CD4-positive, alpha-beta memory T cell (primary cell): ENCODE measurements at regions not wholly inside any gene's neighbourhood (a gene's known extent, or its start where the extent isn't known, plus 50 kb on each side); places are given as distances from the start of the nearest gene placed in this dataset.
A peak's percentile ranks its signal among the peaks of the same experiment; 100 is the strongest.

Source experiments
- CTCF ChIA-PET: fragments of 350-600 bp; sonication (Branson Sonifier 250); formaldehyde crosslinking; loops from one replicate; lab custom pipeline; 2021; ENCODE audit warnings: inconsistent platforms; ENCODE audit not compliant: partially characterized antibody; lab: Charles Lee
- POLR2A ChIA-PET: fragments of 350-600 bp; sonication (Branson Sonifier 250); formaldehyde crosslinking; loops from one replicate; lab custom pipeline; 2021; ENCODE audit not compliant: partially characterized antibody; lab: Charles Lee
- DNase-seq, 5 donors: peaks; one replicate each; pipeline versions ENCODE4 v3.0.0 to v3.0.0-alpha.2; 2020 to 2022; ENCODE audit warnings: mixed read lengths in 1 of 5
- H3K27ac ChIP-seq: one replicate; pipeline ENCODE4 v1.7.0; 2013; ENCODE audit warnings: low read depth, low read length
- H3K27me3 ChIP-seq: 2 replicates; pipeline ENCODE4 v1.7.0; 2013; ENCODE audit warnings: mild to moderate bottlenecking, low read length, moderate library complexity; ENCODE audit not compliant: insufficient read depth
- H3K36me3 ChIP-seq: 2 replicates; pipeline ENCODE4 v1.7.0; 2013; ENCODE audit warnings: mild to moderate bottlenecking, low read length, moderate library complexity; ENCODE audit not compliant: insufficient read depth
- H3K4me1 ChIP-seq: 2 replicates; pipeline ENCODE4 v1.7.0; 2013; ENCODE audit warnings: mild to moderate bottlenecking, low read length, moderate library complexity; ENCODE audit not compliant: insufficient read depth
- H3K4me3 ChIP-seq, 2 donors: one replicate each; pipeline ENCODE4 v1.7.0; 2013; ENCODE audit warnings: low read length in 2 of 2, mild to moderate bottlenecking in 1 of 2
- H3K9me3 ChIP-seq, 2 donors: one replicate each; pipeline ENCODE4 v1.7.0; 2013; ENCODE audit warnings: low read length in 2 of 2, control low read depth in 1 of 2; ENCODE audit not compliant: control insufficient read depth in 1 of 2
- H3K27ac Mint-ChIP-seq, 7 donors: one replicate each; pipeline ENCODE4 v1.8.0; 2020 to 2021; ENCODE audit warnings: mixed read lengths in 7 of 7, mild to moderate bottlenecking in 6 of 7, inconsistent platforms in 3 of 7, moderate library complexity in 3 of 7
- H3K27me3 Mint-ChIP-seq, 2 donors: one replicate each; pipeline ENCODE4 v1.8.0; 2020 to 2021; ENCODE audit warnings: mixed read lengths in 2 of 2
- H3K36me3 Mint-ChIP-seq, 2 donors: one replicate each; pipeline ENCODE4 v1.8.0; 2020 to 2021; ENCODE audit warnings: mixed read lengths in 2 of 2, inconsistent platforms in 1 of 2, mild to moderate bottlenecking in 1 of 2
- H3K4me1 Mint-ChIP-seq, 4 donors: one replicate each; pipeline ENCODE4 v1.8.0; 2020 to 2021; ENCODE audit warnings: mixed read lengths in 4 of 4, mild to moderate bottlenecking in 1 of 4
- H3K4me3 Mint-ChIP-seq, 8 donors: one replicate each; pipeline ENCODE4 v1.8.0; 2020 to 2021; ENCODE audit warnings: mixed read lengths in 8 of 8, mild to moderate bottlenecking in 7 of 8, moderate library complexity in 6 of 8, inconsistent platforms in 3 of 8
- H3K9me3 Mint-ChIP-seq, 8 donors: one replicate each; pipeline ENCODE4 v1.8.0; 2020 to 2021; ENCODE audit warnings: mixed read lengths in 8 of 8, mild to moderate bottlenecking in 5 of 8, inconsistent platforms in 3 of 8, moderate library complexity in 1 of 8
- intact Hi-C: fragments of 100-400 bp; cut with micrococcal nuclease; formaldehyde crosslinking; loops from one replicate; pipeline ENCODE4 v1.15.1; 2023

DNA sequence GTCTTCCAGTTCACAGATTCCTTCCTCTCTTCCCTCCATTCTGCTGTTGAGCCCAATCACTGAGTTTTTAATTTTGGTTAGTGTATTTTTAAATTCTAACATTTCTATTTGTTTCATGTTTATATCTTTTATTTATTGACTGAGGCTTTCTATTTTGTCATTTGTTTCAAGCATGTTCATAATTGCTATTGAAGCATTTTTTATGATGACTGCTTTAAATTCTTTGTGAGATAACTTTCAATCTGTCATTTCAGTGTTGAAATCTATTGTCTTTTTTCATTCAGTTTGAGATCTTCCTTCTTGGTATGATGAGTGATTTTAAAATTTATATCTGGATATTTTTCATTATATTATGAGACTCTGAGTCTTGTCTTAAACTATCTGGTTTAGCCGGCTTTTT, 192.3 kb downstream of the RPLP1 start:
- POLR2A ChIA-PET = no interaction called here
- H3K36me3 ChIP-seq = no peaks in the 10 kb centered on the region
- Mint-ChIP-seq H3K4me1 (peaks cover 5 to 12% (median 9%) of the 10 kb centered on the region in 4 donors), H3K4me3 (no peak overlapping the region), H3K27ac (peak overlapping the region in 1 of 7 donors; percentile 74), H3K9me3 (peaks cover 0 to 20% (median 10%) of the 10 kb centered on the region in 8 donors), H3K27me3 (no peaks in the 10 kb centered on the region), H3K36me3 (no peaks in the 10 kb centered on the region)
- no peak overlapping the region for H3K27ac ChIP-seq
- no peaks in the 10 kb centered on the region for H3K27me3 ChIP-seq
- DNase-seq = no peak
- no peak overlapping the region for H3K4me3 ChIP-seq
- CTCF ChIA-PET = no interaction called here
- H3K4me1 ChIP-seq = no peaks in the 10 kb centered on the region
- H3K9me3 ChIP-seq = no peaks in the 10 kb centered on the region
- intact Hi-C loops = no loop called here

DNA sequence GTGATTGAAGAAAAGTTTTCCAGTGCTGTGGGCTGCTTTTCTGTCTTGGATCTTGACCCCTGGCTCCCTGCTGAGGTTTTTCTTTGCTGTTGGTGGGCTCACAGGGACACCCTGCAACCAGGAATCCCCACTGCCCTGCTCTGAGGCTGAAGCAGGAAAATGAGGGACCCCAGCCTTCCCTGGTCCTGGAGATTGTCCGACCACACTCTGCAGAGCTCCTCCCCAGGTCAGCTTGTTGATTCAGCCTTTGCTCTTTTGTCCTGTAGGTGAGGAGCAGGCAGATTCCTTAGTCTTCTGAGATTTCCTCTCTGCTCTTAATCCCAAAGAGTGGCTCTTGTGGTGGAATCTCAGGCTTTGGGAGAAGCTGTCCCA, 194.5 kb downstream of the RPLP1 start:
- H3K4me3 Mint-ChIP-seq = no peak overlapping the region
- H3K4me1 ChIP-seq = no peaks in the 10 kb centered on the region
- no peak overlapping the region for H3K4me3 ChIP-seq
- ChIA-PET CTCF (no interaction called here), POLR2A (no interaction called here)
- intact Hi-C loops = no loop called here
- H3K4me1 Mint-ChIP-seq = peaks cover 6 to 12% (median 11%) of the 10 kb centered on the region in 4 donors
- H3K9me3 ChIP-seq = no peaks in the 10 kb centered on the region
- DNase-seq = no peak
- no peaks in the 10 kb centered on the region for H3K36me3 Mint-ChIP-seq
- H3K9me3 Mint-ChIP-seq = peaks cover 0 to 1% (median 0%) of the 10 kb centered on the region in 8 donors
- no peaks in the 10 kb centered on the region for H3K27me3 ChIP-seq
- no peaks in the 10 kb centered on the region for H3K36me3 ChIP-seq
- H3K27me3 Mint-ChIP-seq = no peaks in the 10 kb centered on the region
- no peak overlapping the region for H3K27ac Mint-ChIP-seq
- H3K27ac ChIP-seq = no peak overlapping the region

DNA sequence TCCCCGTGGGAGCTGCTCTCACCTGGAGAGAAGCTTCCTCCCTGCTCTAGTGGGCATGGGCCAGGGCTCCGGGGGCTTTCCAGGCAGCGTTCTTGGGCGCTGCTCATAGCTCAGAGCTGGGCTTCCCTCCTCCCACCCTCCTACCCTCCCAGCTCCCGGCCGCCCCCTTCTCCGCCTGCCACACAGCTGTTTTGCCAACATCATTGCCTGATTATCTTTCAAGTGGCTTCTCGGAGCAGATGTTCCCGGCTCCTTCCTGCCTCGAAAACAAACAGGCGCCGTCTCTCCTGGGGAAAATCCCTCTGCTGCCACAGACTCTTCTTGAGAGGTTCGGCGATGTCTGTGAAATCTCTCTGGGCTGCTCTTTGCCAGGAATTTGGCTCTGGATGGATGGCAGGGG, 195.6 kb downstream of the RPLP1 start:
- CTCF ChIA-PET = no interaction called here
- Mint-ChIP-seq H3K4me1 (peaks cover 8 to 18% (median 12%) of the 10 kb centered on the region in 4 donors), H3K36me3 (no peaks in the 10 kb centered on the region), H3K27ac (peak overlapping the region in 1 of 7 donors; percentile 31), H3K27me3 (no peaks in the 10 kb centered on the region), H3K4me3 (peak overlapping the region in 2 of 8 donors; percentile 35 to 41), H3K9me3 (no peaks in the 10 kb centered on the region)
- no peak for DNase-seq
- Histone ChIP-seq H3K36me3 (no peaks in the 10 kb centered on the region), H3K27ac (no peak overlapping the region), H3K9me3 (no peaks in the 10 kb centered on the region), H3K4me1 (no peaks in the 10 kb centered on the region), H3K27me3 (no peaks in the 10 kb centered on the region), H3K4me3 (no peak overlapping the region)
- intact Hi-C loops = no loop called here
- POLR2A ChIA-PET = no interaction called here

GRCh38 chr15:69648775-69649735, 196.4 kb downstream of the RPLP1 start:
- H3K27ac ChIP-seq = no peak overlapping the region
- H3K9me3 ChIP-seq = no peaks in the 10 kb centered on the region
- H3K27me3 ChIP-seq = no peaks in the 10 kb centered on the region
- no peaks in the 10 kb centered on the region for H3K4me1 ChIP-seq
- no peaks in the 10 kb centered on the region for H3K27me3 Mint-ChIP-seq
- peak overlapping the region in 2 of 8 donors; percentile 35 to 41 for H3K4me3 Mint-ChIP-seq
- CTCF ChIA-PET = no interaction called here
- peaks cover 8 to 18% (median 12%) of the 10 kb centered on the region in 4 donors for H3K4me1 Mint-ChIP-seq
- no peak overlapping the region for H3K4me3 ChIP-seq
- intact Hi-C loops = no loop called here
- no peak for DNase-seq
- peak overlapping the region in 1 of 7 donors; percentile 31 for H3K27ac Mint-ChIP-seq
- POLR2A ChIA-PET = no interaction called here
- no peaks in the 10 kb centered on the region for H3K36me3 Mint-ChIP-seq
- no peaks in the 10 kb centered on the region for H3K36me3 ChIP-seq
- H3K9me3 Mint-ChIP-seq = no peaks in the 10 kb centered on the region

GRCh38 chr15:69652293-69652692, 199.7 kb downstream of the RPLP1 start:
- no peaks in the 10 kb centered on the region for H3K4me1 ChIP-seq
- ChIA-PET POLR2A (no interaction called here), CTCF (interaction anchor here (1.1 kb wide), 1 partner anchor 98 kb away, joined by 3 read pairs; no protein-coding TSS in a partner anchor)
- no peak overlapping the region for H3K4me3 Mint-ChIP-seq
- peaks cover 6 to 13% (median 11%) of the 10 kb centered on the region in 4 donors for H3K4me1 Mint-ChIP-seq
- no peaks in the 10 kb centered on the region for H3K27me3 ChIP-seq
- intact Hi-C loops = no loop called here
- H3K27me3 Mint-ChIP-seq = no peaks in the 10 kb centered on the region
- no peak for DNase-seq
- H3K9me3 ChIP-seq = no peaks in the 10 kb centered on the region
- H3K36me3 ChIP-seq = no peaks in the 10 kb centered on the region
- H3K9me3 Mint-ChIP-seq = no peaks in the 10 kb centered on the region
- H3K4me3 ChIP-seq = no peak overlapping the region
- H3K36me3 Mint-ChIP-seq = no peaks in the 10 kb centered on the region
- H3K27ac Mint-ChIP-seq = no peak overlapping the region
- H3K27ac ChIP-seq = no peak overlapping the region

GRCh38 chr15:69652751-69653305, 200.2 kb downstream of the RPLP1 start:
- no peak overlapping the region for H3K27ac Mint-ChIP-seq
- Histone ChIP-seq H3K9me3 (no peaks in the 10 kb centered on the region), H3K36me3 (no peaks in the 10 kb centered on the region), H3K4me3 (no peak overlapping the region), H3K4me1 (no peaks in the 10 kb centered on the region), H3K27ac (no peak overlapping the region), H3K27me3 (no peaks in the 10 kb centered on the region)
- ChIA-PET CTCF (interaction anchor here (1.1 kb wide), 1 partner anchor 97 kb away, joined by 3 read pairs; no protein-coding TSS in a partner anchor), POLR2A (no interaction called here)
- H3K27me3 Mint-ChIP-seq = no peaks in the 10 kb centered on the region
- H3K4me3 Mint-ChIP-seq = no peak overlapping the region
- no peak for DNase-seq
- H3K4me1 Mint-ChIP-seq = peaks cover 6 to 13% (median 8%) of the 10 kb centered on the region in 4 donors
- no peaks in the 10 kb centered on the region for H3K9me3 Mint-ChIP-seq
- intact Hi-C loops = no loop called here
- H3K36me3 Mint-ChIP-seq = no peaks in the 10 kb centered on the region

DNA sequence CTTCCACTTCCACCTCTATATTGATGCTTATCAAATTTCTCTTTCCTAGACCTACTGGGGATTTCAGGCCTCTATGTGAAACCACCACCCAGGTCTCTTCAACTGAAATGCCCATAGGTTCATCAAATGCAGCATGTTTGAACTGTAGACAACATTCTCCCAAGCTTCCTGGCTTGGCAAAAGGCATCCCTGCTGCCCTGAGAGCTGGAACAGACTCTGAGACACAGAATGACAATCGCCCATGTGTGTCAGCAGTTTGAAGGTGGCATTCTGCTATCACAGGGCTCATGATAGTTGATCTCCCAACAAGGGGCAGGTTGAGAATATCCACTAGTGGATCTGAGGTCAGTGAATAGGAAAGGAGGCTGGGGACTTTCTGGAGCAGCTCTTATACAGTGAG, 200.7 kb downstream of the RPLP1 start:
- Mint-ChIP-seq H3K4me1 (peaks cover 6 to 13% (median 7%) of the 10 kb centered on the region in 4 donors), H3K4me3 (no peak overlapping the region), H3K9me3 (no peaks in the 10 kb centered on the region), H3K27ac (no peak overlapping the region), H3K36me3 (no peaks in the 10 kb centered on the region), H3K27me3 (no peaks in the 10 kb centered on the region)
- Histone ChIP-seq H3K36me3 (no peaks in the 10 kb centered on the region), H3K27ac (no peak overlapping the region), H3K27me3 (no peaks in the 10 kb centered on the region), H3K9me3 (no peaks in the 10 kb centered on the region), H3K4me3 (no peak overlapping the region), H3K4me1 (no peaks in the 10 kb centered on the region)
- CTCF ChIA-PET = no interaction called here
- POLR2A ChIA-PET = interaction anchor here (1.0 kb wide), 1 partner anchor 14 kb away, joined by 3 read pairs; no protein-coding TSS in a partner anchor
- intact Hi-C loops = no loop called here
- no peak for DNase-seq
